HepG2 (cell line): ENCODE measurements at regions not wholly inside any gene's neighbourhood (a gene's known extent, or its start where the extent isn't known, plus 50 kb on each side); places are given as distances from the start of the nearest gene placed in this dataset.

ENCODE experiments used
- ATAC-seq: fragments of 200-7000 bp; cut with Tn5 transposase; 3 replicates; pipeline ENCODE4 v1.9.1; 2020; ENCODE audit warnings: mild to moderate bottlenecking, moderate library complexity
- BruUV-seq: library from RNA; stranded (reverse); fragments of 400-500 nt; replicated peaks from 2 replicates; lab custom pipeline; 2021; lab: Mats Ljungman, UMichigan
- CTCF ChIA-PET: fragments of 300-600 bp; formaldehyde crosslinking; extraction: SDS; loops from one replicate; lab custom pipeline; 2021; ENCODE audit warnings: low total read pairs, inconsistent platforms, low intra/inter-chr PET ratio; lab: Yijun Ruan, JAX
- POLR2A ChIA-PET: fragments of 350-600 bp; sonication (Branson Sonifier 250); formaldehyde crosslinking; loops from one replicate; lab custom pipeline; 2020; ENCODE audit warnings: antibody characterized with exemption, inconsistent platforms; lab: Yijun Ruan, JAX
- DNase-seq: peaks from one replicate; pipeline ENCODE4 v3.0.0-alpha.2; 2015; ENCODE audit warnings: low spot score
- FAIRE-seq: peaks from 3 replicates; lab custom pipeline; 2011; peaks lifted over from hg19 to GRCh38; lab: Jason Lieb, UNC
- H2AFZ ChIP-seq: one replicate; pipeline ENCODE4 v1.6.1; 2011; ENCODE audit warnings: low read length, inconsistent platforms
- H3K27ac ChIP-seq: fragments of 300-600 bp; 3 replicates; pipeline ENCODE4 v1.8.0; 2011; ENCODE audit warnings: mixed run types, mild to moderate bottlenecking, mixed read lengths, low read length, inconsistent platforms; ENCODE audit not compliant: insufficient read depth; ENCODE audit errors: extremely low read length
- H3K27me3 ChIP-seq, 2 experiments: fragments of 200-600 bp in 1 of 2; 2 replicates in 1 of 2; 3 replicates in 1 of 2; pipeline versions ENCODE4 v1.6.0 to v1.8.0; 2011; ENCODE audit warnings: low read length in 2 of 2, mild to moderate bottlenecking in 2 of 2, moderate library complexity in 2 of 2, inconsistent platforms in 1 of 2; ENCODE audit not compliant: insufficient read depth in 2 of 2, control insufficient read depth in 1 of 2
- H3K36me3 ChIP-seq, 2 experiments: fragments of 200-600 bp in 1 of 2; replicated peaks in 1 of 2; 2 replicates in 1 of 2; 3 replicates in 1 of 2; pipeline versions ENCODE4 v1.5.1 to v1.8.0; 2011; ENCODE audit warnings: low read length in 2 of 2, inconsistent platforms in 1 of 2; ENCODE audit not compliant: insufficient read depth in 2 of 2, control insufficient read depth in 1 of 2
- H3K4me1 ChIP-seq: 2 replicates; pipeline ENCODE4 v1.5.1; 2012; ENCODE audit warnings: low read length, inconsistent platforms; ENCODE audit not compliant: insufficient read depth
- H3K4me2 ChIP-seq: 2 replicates; pipeline ENCODE4 v1.6.0; 2011; ENCODE audit warnings: low read depth, low read length, inconsistent platforms
- H3K4me3 ChIP-seq, 3 experiments: fragments of 200-600 bp in 1 of 3; sonication (generic), shearing (Covaris generic) in 1 of 3; replicated peaks in 1 of 3; 2 replicates each; pipeline ENCODE4 v1.5.1; 2011 to 2016; ENCODE audit warnings: low read length in 3 of 3, inconsistent platforms in 2 of 3, low read depth in 2 of 3, mild to moderate bottlenecking in 2 of 3, control low read depth in 1 of 3, mixed read lengths in 1 of 3; ENCODE audit not compliant: insufficient read depth in 1 of 3
- H3K79me2 ChIP-seq: one replicate; pipeline ENCODE4 v1.6.1; 2011; ENCODE audit warnings: low read length, inconsistent platforms; ENCODE audit not compliant: insufficient read depth
- H3K9ac ChIP-seq: 2 replicates; pipeline ENCODE4 v1.6.0; 2011; ENCODE audit warnings: mild to moderate bottlenecking, low read depth, low read length, inconsistent platforms; ENCODE audit not compliant: insufficient read depth
- H3K9me3 ChIP-seq: 2 replicates; pipeline ENCODE4 v1.5.1; 2012; ENCODE audit warnings: mild to moderate bottlenecking, low read length
- H4K20me1 ChIP-seq: 2 replicates; pipeline ENCODE4 v1.6.0; 2011; ENCODE audit warnings: inconsistent platforms, mild to moderate bottlenecking, low read length, moderate library complexity; ENCODE audit not compliant: insufficient read depth
- MYNN ChIP-seq: sonication (generic); formaldehyde crosslinking; IDR thresholded peaks from 2 replicates; pipeline ENCODE4 v1.4.0; 2020; ENCODE audit warnings: mild to moderate bottlenecking, low read depth, missing genetic modification reagents
- NAIF1 ChIP-seq: sonication (generic); formaldehyde crosslinking; IDR thresholded peaks from 2 replicates; pipeline ENCODE4 v1.5.0; 2020; ENCODE audit warnings: mild to moderate bottlenecking, missing genetic modification reagents, borderline replicate concordance
- NFE2 ChIP-seq: sonication (generic); formaldehyde crosslinking; IDR thresholded peaks from 2 replicates; pipeline ENCODE4 v1.4.0; 2020; ENCODE audit warnings: missing genetic modification reagents
- PHF5A ChIP-seq: IDR thresholded peaks from one replicate; pipeline ENCODE4 v1.6.1; 2018; ENCODE audit warnings: low read depth, missing genetic modification reagents; ENCODE audit not compliant: unreplicated experiment
- SMAD1 ChIP-seq: sonication (generic); formaldehyde crosslinking; IDR thresholded peaks from 2 replicates; pipeline ENCODE4 v1.4.0; 2020; ENCODE audit warnings: missing genetic modification reagents, low read depth, mild to moderate bottlenecking, borderline replicate concordance
- SOX5 ChIP-seq: IDR thresholded peaks from 2 replicates; pipeline ENCODE4 v1.6.1; 2016; ENCODE audit warnings: borderline replicate concordance
- YY1 ChIP-seq: IDR thresholded peaks from 2 replicates; pipeline ENCODE4 v1.6.1; 2011; ENCODE audit warnings: low read length, low read depth, moderate library complexity, mild to moderate bottlenecking; ENCODE audit not compliant: insufficient read depth, insufficient replicate concordance
- ZNF703 ChIP-seq: sonication (generic); formaldehyde crosslinking; IDR thresholded peaks from 2 replicates; pipeline ENCODE4 v1.5.1; 2020; ENCODE audit warnings: missing genetic modification reagents, mild to moderate bottlenecking, moderate library complexity, borderline replicate concordance
- ZSCAN29 ChIP-seq: sonication (generic); formaldehyde crosslinking; conservative IDR thresholded peaks from 2 replicates; pipeline ENCODE4 v1.4.0; 2020; ENCODE audit warnings: mild to moderate bottlenecking, missing genetic modification reagents
- WGBS: methylation state at CpG from one replicate; pipeline ENCODE4 v1.1.6; 2017; ENCODE audit warnings: low lambda C conversion rate; 5-methylcytosine and 5-hydroxymethylcytosine counted together
- in situ Hi-C: cut with HindIII; loops from 2 replicates; pipeline ENCODE4 v1.10.0; 2017; ENCODE audit warnings: low pct_unique_long_range_greater_than_20kb; ENCODE audit not compliant: extremely low pct_ligation_motif_present
- intact Hi-C: fragments of 100-400 bp; cut with micrococcal nuclease; formaldehyde crosslinking; loops from one replicate; pipeline ENCODE4 v1.10.0; 2022; ENCODE audit not compliant: unreplicated experiment
- TF ChIP-seq, protein P1 (sequence below): IDR thresholded peaks from 2 replicates; pipeline ENCODE4 v1.6.1; 2018; ENCODE audit warnings: missing genetic modification reagents
- TF ChIP-seq, protein P2 (sequence below): fragments of 450-650 bp; IDR thresholded peaks from 2 replicates; pipeline ENCODE4 v1.6.1; 2016
- TF ChIP-seq, protein P3 (sequence below): IDR thresholded peaks from 2 replicates; pipeline ENCODE4 v1.4.0; 2020; ENCODE audit warnings: mild to moderate bottlenecking, missing genetic modification reagents

DNA sequence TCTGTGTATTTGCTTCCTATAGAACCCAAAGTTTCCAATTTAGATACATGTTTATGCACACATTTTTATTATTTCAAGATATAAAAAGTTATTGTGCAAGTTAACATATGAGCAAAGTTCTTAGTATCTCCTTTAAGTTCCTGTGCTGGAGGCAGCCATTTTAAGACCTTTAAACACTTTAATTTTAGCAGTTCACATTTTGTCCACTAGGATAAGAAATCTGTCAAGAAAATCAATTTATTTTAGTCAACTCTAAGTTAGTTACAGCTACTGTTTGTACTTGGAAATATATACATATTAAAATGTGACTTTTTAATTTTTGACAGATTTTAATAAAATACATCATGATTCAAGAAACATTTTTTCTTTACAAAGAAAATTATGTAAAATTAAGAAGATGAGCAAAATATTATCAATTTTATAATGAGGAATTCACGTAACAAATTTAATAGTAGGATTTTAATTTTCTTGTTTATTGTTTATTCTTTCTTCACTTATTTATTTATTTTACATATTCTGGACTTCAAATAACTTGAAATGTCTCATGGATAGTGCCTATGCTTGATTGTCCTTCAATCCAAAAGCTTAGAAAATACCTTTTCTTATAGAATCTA lies 402.6 kb upstream of the GBE1 start:
- WGBS: 57% methylated on average over 1 of the region's 1 CpG
- in situ Hi-C loops (no loop called here), intact Hi-C loops (no loop called here)
- no peak overlapping the region for H3K27ac ChIP-seq
- no peak overlapping the region for H2AFZ ChIP-seq
- no peaks in the 10 kb centered on the region for H3K36me3 ChIP-seq
- no peak overlapping the region for H3K4me2 ChIP-seq
- ChIA-PET CTCF (no interaction called here), POLR2A (no interaction called here)
- no TSS peak for BruUV-seq
- no peak overlapping the region for H3K4me3 ChIP-seq
- H4K20me1 ChIP-seq: no peaks in the 10 kb centered on the region
- no peaks in the 10 kb centered on the region for H3K79me2 ChIP-seq
- FAIRE-seq (no peak), ATAC-seq (no peak), DNase-seq (no peak)
- H3K27me3 ChIP-seq: no peaks in the 10 kb centered on the region
- no peaks in the 10 kb centered on the region for H3K9me3 ChIP-seq
- H3K4me1 ChIP-seq: no peaks in the 10 kb centered on the region
- H3K9ac ChIP-seq: no peak overlapping the region
- TF ChIP-seq ZSCAN29 (CRISPR knock-in tag) (no peak), YY1 (peak; percentile 56), NFE2 (CRISPR knock-in tag) (no peak)

DNA sequence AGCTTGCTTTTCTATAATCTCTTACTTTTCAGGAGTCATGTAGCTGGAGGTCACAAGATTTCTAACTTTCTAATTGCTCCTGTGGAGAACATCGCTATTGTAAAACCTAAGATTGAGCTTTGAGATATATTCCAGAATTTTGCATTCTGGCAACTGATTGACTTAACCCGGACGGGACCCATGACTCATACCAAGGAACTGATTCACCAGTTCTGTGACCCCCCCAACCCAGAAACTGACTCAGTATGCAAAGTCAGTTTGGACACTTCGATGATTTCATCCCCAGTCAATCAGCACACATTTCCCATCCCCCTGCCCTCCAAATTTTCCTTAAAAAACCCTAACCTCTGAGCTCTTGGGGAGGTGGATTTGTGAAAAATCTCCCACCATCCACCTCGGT lies 396.5 kb upstream of the GBE1 start:
- ATAC-seq (no peak), FAIRE-seq (no peak), DNase-seq (no peak)
- H3K4me1 ChIP-seq: peaks cover 16% of the 10 kb centered on the region
- no peaks in the 10 kb centered on the region for H4K20me1 ChIP-seq
- no peak overlapping the region for H3K9ac ChIP-seq
- 51% methylated on average over 5 of the region's 5 CpGs for WGBS
- POLR2A ChIA-PET: no interaction called here
- H2AFZ ChIP-seq: no peak overlapping the region
- in situ Hi-C loops: no loop called here
- CTCF ChIA-PET: no interaction called here
- no peaks in the 10 kb centered on the region for H3K79me2 ChIP-seq
- no peaks in the 10 kb centered on the region for H3K36me3 ChIP-seq
- H3K4me3 ChIP-seq: no peak overlapping the region
- H3K9me3 ChIP-seq: no peaks in the 10 kb centered on the region
- no peak overlapping the region for H3K27ac ChIP-seq
- no peaks in the 10 kb centered on the region; a peak in 1 of 5 replicates for H3K27me3 ChIP-seq
- BruUV-seq: no TSS peak
- intact Hi-C loops: no loop called here
- no peak overlapping the region for H3K4me2 ChIP-seq
- TF ChIP-seq, protein P1, sequence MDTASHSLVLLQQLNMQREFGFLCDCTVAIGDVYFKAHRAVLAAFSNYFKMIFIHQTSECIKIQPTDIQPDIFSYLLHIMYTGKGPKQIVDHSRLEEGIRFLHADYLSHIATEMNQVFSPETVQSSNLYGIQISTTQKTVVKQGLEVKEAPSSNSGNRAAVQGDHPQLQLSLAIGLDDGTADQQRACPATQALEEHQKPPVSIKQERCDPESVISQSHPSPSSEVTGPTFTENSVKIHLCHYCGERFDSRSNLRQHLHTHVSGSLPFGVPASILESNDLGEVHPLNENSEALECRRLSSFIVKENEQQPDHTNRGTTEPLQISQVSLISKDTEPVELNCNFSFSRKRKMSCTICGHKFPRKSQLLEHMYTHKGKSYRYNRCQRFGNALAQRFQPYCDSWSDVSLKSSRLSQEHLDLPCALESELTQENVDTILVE (CRISPR knock-in tag): no peak
- TF ChIP-seq PHF5A (CRISPR knock-in tag): no peak
- no peak for TF ChIP-seq MYNN (CRISPR knock-in tag)
- TF ChIP-seq, protein P2, sequence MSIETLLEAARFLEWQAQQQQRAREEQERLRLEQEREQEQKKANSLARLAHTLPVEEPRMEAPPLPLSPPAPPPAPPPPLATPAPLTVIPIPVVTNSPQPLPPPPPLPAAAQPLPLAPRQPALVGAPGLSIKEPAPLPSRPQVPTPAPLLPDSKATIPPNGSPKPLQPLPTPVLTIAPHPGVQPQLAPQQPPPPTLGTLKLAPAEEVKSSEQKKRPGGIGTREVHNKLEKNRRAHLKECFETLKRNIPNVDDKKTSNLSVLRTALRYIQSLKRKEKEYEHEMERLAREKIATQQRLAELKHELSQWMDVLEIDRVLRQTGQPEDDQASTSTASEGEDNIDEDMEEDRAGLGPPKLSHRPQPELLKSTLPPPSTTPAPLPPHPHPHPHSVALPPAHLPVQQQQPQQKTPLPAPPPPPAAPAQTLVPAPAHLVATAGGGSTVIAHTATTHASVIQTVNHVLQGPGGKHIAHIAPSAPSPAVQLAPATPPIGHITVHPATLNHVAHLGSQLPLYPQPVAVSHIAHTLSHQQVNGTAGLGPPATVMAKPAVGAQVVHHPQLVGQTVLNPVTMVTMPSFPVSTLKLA: no peak
- no peak for TF ChIP-seq NAIF1 (CRISPR knock-in tag)
- TF ChIP-seq SMAD1 (CRISPR knock-in tag): no peak
- TF ChIP-seq ZNF703 (CRISPR knock-in tag): no peak
- no peak for TF ChIP-seq SOX5 (CRISPR knock-in tag)
- TF ChIP-seq, protein P3, sequence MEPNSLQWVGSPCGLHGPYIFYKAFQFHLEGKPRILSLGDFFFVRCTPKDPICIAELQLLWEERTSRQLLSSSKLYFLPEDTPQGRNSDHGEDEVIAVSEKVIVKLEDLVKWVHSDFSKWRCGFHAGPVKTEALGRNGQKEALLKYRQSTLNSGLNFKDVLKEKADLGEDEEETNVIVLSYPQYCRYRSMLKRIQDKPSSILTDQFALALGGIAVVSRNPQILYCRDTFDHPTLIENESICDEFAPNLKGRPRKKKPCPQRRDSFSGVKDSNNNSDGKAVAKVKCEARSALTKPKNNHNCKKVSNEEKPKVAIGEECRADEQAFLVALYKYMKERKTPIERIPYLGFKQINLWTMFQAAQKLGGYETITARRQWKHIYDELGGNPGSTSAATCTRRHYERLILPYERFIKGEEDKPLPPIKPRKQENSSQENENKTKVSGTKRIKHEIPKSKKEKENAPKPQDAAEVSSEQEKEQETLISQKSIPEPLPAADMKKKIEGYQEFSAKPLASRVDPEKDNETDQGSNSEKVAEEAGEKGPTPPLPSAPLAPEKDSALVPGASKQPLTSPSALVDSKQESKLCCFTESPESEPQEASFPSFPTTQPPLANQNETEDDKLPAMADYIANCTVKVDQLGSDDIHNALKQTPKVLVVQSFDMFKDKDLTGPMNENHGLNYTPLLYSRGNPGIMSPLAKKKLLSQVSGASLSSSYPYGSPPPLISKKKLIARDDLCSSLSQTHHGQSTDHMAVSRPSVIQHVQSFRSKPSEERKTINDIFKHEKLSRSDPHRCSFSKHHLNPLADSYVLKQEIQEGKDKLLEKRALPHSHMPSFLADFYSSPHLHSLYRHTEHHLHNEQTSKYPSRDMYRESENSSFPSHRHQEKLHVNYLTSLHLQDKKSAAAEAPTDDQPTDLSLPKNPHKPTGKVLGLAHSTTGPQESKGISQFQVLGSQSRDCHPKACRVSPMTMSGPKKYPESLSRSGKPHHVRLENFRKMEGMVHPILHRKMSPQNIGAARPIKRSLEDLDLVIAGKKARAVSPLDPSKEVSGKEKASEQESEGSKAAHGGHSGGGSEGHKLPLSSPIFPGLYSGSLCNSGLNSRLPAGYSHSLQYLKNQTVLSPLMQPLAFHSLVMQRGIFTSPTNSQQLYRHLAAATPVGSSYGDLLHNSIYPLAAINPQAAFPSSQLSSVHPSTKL (CRISPR knock-in tag): no peak
